K562 (cell line): ENCODE measurements at regions not wholly inside any gene's neighbourhood (a gene's known extent, or its start where the extent isn't known, plus 50 kb on each side); places are given as distances from the start of the nearest gene placed in this dataset.

Experiments
- ATAC-seq: fragments of 200-7000 bp; cut with Tn5 transposase; 3 replicates; pipeline ENCODE4 v1.9.1; 2020; ENCODE audit warnings: moderate library complexity
- BruUV-seq: library from RNA; stranded (reverse); fragments of 400-500 nt; replicated peaks from 2 replicates; lab custom pipeline; 2021; lab: Mats Ljungman, UMichigan
- CTCF ChIA-PET: fragments of 300-600 bp; formaldehyde crosslinking; extraction: SDS; loops from one replicate; lab custom pipeline; 2021; ENCODE audit warnings: low intra/inter-chr PET ratio; lab: Yijun Ruan, JAX
- POLR2A ChIA-PET: fragments of 300-600, 350-650 bp; sonication (Branson Sonifier 250); formaldehyde crosslinking; extraction: SDS; loops from one replicate; lab custom pipeline; 2021; ENCODE audit warnings: antibody characterized with exemption, inconsistent platforms; lab: Yijun Ruan, JAX
- DNase-seq, 4 experiments: peaks; one replicate each; pipeline versions ENCODE4 v3.0.0 to v3.0.0-alpha.2; 2011 to 2018; ENCODE audit warnings: low spot score in 3 of 4, mixed read lengths in 3 of 4; ENCODE audit errors: extremely low read depth in 1 of 4
- FAIRE-seq: peaks from 2 replicates; lab custom pipeline; 2011; peaks lifted over from hg19 to GRCh38; lab: Jason Lieb, UNC
- H2AFZ ChIP-seq: 2 replicates; pipeline ENCODE4 v1.6.0; 2011; ENCODE audit warnings: low read depth, low read length, control low read depth, inconsistent platforms
- H3K27ac ChIP-seq: fragments of 200-600 bp; 3 replicates; pipeline ENCODE4 v1.8.0; 2011; ENCODE audit warnings: low read depth, mild to moderate bottlenecking, control low read depth, inconsistent platforms, low read length, moderate library complexity, mixed read lengths; ENCODE audit errors: extremely low read depth
- H3K27me3 ChIP-seq, 2 experiments: fragments of 300-600 bp in 1 of 2; 2 replicates in 1 of 2; 3 replicates in 1 of 2; pipeline versions ENCODE4 v1.6.0 to v1.8.0; 2011; ENCODE audit warnings: inconsistent platforms in 2 of 2, low read length in 2 of 2, mild to moderate bottlenecking in 1 of 2, mixed read lengths in 1 of 2, moderate library complexity in 1 of 2; ENCODE audit not compliant: control insufficient read depth in 2 of 2, insufficient read depth in 2 of 2
- H3K36me3 ChIP-seq: fragments of 300-600 bp; 3 replicates; pipeline ENCODE4 v1.8.0; 2011; ENCODE audit warnings: mild to moderate bottlenecking, low read length, inconsistent platforms; ENCODE audit not compliant: control insufficient read depth, insufficient read depth
- H3K4me1 ChIP-seq, 2 experiments: fragments of 200-600 bp in 1 of 2; replicated peaks in 1 of 2; 2 replicates in 1 of 2; 3 replicates in 1 of 2; pipeline versions ENCODE4 v1.5.1 to v1.8.0; 2011; ENCODE audit warnings: inconsistent platforms in 2 of 2, low read length in 2 of 2, mild to moderate bottlenecking in 1 of 2, mixed read lengths in 1 of 2, moderate library complexity in 1 of 2; ENCODE audit not compliant: control insufficient read depth in 2 of 2, insufficient read depth in 2 of 2
- H3K4me2 ChIP-seq: 2 replicates; pipeline ENCODE4 v1.6.1; 2011; ENCODE audit warnings: low read length, control low read depth, inconsistent platforms, mixed read lengths; ENCODE audit not compliant: insufficient read depth
- H3K4me3 ChIP-seq: fragments of 200-600 bp; sonication (generic), shearing (Covaris generic); 2 replicates; pipeline ENCODE4 v1.5.1; 2016; ENCODE audit warnings: control low read depth, inconsistent platforms
- H3K79me2 ChIP-seq: fragments of 200-600 bp; 3 replicates; pipeline ENCODE4 v1.8.0; 2011; ENCODE audit warnings: low read length, inconsistent platforms; ENCODE audit not compliant: control insufficient read depth, insufficient read depth
- H3K9ac ChIP-seq, 2 experiments: 2 replicates each; pipeline versions ENCODE4 v1.6.0 to v1.6.1; 2011; ENCODE audit warnings: low read depth in 2 of 2, low read length in 2 of 2, control low read depth in 1 of 2, inconsistent platforms in 1 of 2, mild to moderate bottlenecking in 1 of 2, mixed read lengths in 1 of 2; ENCODE audit not compliant: insufficient read depth in 1 of 2
- H3K9me1 ChIP-seq: one replicate; pipeline ENCODE4 v1.6.0; 2011; ENCODE audit warnings: inconsistent platforms, mild to moderate bottlenecking, low read length, moderate library complexity; ENCODE audit not compliant: control insufficient read depth, insufficient read depth
- H3K9me3 ChIP-seq: replicated peaks from 2 replicates; pipeline ENCODE4 v1.5.1; 2011; ENCODE audit warnings: low read depth, low read length, inconsistent platforms; ENCODE audit not compliant: control insufficient read depth, insufficient read depth
- H4K20me1 ChIP-seq: replicated peaks from 2 replicates; pipeline ENCODE4 v1.6.1; 2011; ENCODE audit warnings: low read length, inconsistent platforms, mixed read lengths; ENCODE audit not compliant: control insufficient read depth, insufficient read depth
- CHAMP1 ChIP-seq: fragments of 450-650 bp; IDR thresholded peaks from 2 replicates; pipeline ENCODE4 v1.6.1; 2016; ENCODE audit warnings: mild to moderate bottlenecking
- FOXM1 ChIP-seq, 2 experiments: fragments of 450-650 bp in 1 of 2; sonication (generic) in 1 of 2; formaldehyde crosslinking in 1 of 2; IDR thresholded peaks; 2 replicates each; pipeline versions ENCODE4 v1.6.1 to v1.9.0; 2017 to 2022; ENCODE audit warnings: low read depth in 2 of 2, mild to moderate bottlenecking in 2 of 2, missing genetic modification reagents in 1 of 2, moderate library complexity in 1 of 2
- HOXB6 ChIP-seq: fragments of 250-450 bp; sonication (Bioruptor Pico); IDR thresholded peaks from 2 replicates; pipeline ENCODE4 v1.5.1; 2022; ENCODE audit warnings: mild to moderate bottlenecking, borderline replicate concordance
- MAFG ChIP-seq: fragments of 450-650 bp; conservative IDR thresholded peaks from 2 replicates; pipeline ENCODE4 v1.6.1; 2016; ENCODE audit warnings: missing genetic modification characterization, missing compliant biosample characterization
- MYC ChIP-seq, 2 experiments: fragments of 250-450 bp in 1 of 2; sonication (Bioruptor Pico) in 1 of 2; IDR thresholded peaks; 2 replicates each; pipeline versions ENCODE4 v1.5.1 to v1.6.1; 2012 to 2021; ENCODE audit warnings: low read depth in 2 of 2, borderline replicate concordance in 1 of 2, improper control_type of control experiment in 1 of 2, low read length in 1 of 2, mild to moderate bottlenecking in 1 of 2, moderate library complexity in 1 of 2
- USF1 ChIP-seq: sonication (generic); formaldehyde crosslinking; IDR thresholded peaks from 2 replicates; pipeline ENCODE4 v1.9.0; 2022; ENCODE audit warnings: mild to moderate bottlenecking, missing genetic modification reagents
- ZC3H11A ChIP-seq: IDR thresholded peaks from 2 replicates; pipeline ENCODE4 v1.6.1; 2012; ENCODE audit warnings: low read depth, low read length, improper control_type of control experiment
- ZFPM2 ChIP-seq: fragments of 250-450 bp; sonication (Bioruptor Pico); IDR thresholded peaks from 2 replicates; pipeline ENCODE4 v1.5.1; 2022; ENCODE audit warnings: mild to moderate bottlenecking
- in situ Hi-C: fragments of 300-500 bp; cut with MboI; formaldehyde crosslinking; loops from 4 replicates; pipeline ENCODE4 v1.15.0; 2018; ENCODE audit warnings: inconsistent platforms, mixed read lengths
- intact Hi-C: fragments of 100-400 bp; cut with micrococcal nuclease; formaldehyde crosslinking; loops from 2 replicates; pipeline ENCODE4 v1.14.2; 2022

- Histone ChIP-seq H3K4me1 (peaks cover 0 to 18% of the 10 kb centered on the region in 2 experiments; a peak in 3 of 5 replicates), H3K9me1 (no peaks in the 10 kb centered on the region), H4K20me1 (no peaks in the 10 kb centered on the region), H3K27me3 (no peaks in the 10 kb centered on the region), H3K27ac (no peak overlapping the region), H3K4me3 (no peak overlapping the region), H3K9ac (no peak overlapping the region), H3K36me3 (no peaks in the 10 kb centered on the region), H3K4me2 (no peak overlapping the region), H3K79me2 (no peaks in the 10 kb centered on the region), H3K9me3 (no peaks in the 10 kb centered on the region), H2AFZ (no peak overlapping the region; the same call in 1 of the 2 replicates)
- ChIA-PET POLR2A (no interaction called here), CTCF (no interaction called here)
- DNase-seq (no peak), ATAC-seq (no peak), FAIRE-seq (no peak)
- in situ Hi-C loops (no loop called here), intact Hi-C loops (no loop called here)
- no TSS peak for BruUV-seq
- TF ChIP-seq CHAMP1: no peak
- no peak for TF ChIP-seq MAFG (tag)
- TF ChIP-seq ZC3H11A: no peak
- no peak for TF ChIP-seq USF1 (CRISPR knock-in tag)
- TF ChIP-seq FOXM1 (IDR thresholded peaks at IDR 0.05; ENCODE audit: low read depth): no peak
- no peak for TF ChIP-seq FOXM1 (CRISPR knock-in tag; IDR thresholded peaks at IDR 0.05; ENCODE audit: low read depth)
- TF ChIP-seq HOXB6 (CRISPR knock-in tag): no peak
- TF ChIP-seq MYC (IDR thresholded peaks at IDR 0.05; ENCODE audit: low read depth, low read length): no peak
- TF ChIP-seq MYC (CRISPR knock-in tag; IDR thresholded peaks at IDR 0.05; ENCODE audit: borderline replicate concordance, low read depth): no peak
- no peak for TF ChIP-seq ZFPM2 (CRISPR knock-in tag)
These were observed 323.2 kb upstream of the SLC39A10 start for GRCh38 chr2:195333869-195334268.
